GM12872 (cell line): ENCODE measurements at regions not wholly inside any gene's neighbourhood (a gene's known extent, or its start where the extent isn't known, plus 50 kb on each side); places are given as distances from the start of the nearest gene placed in this dataset.

Experiments
- CTCF ChIP-seq: IDR thresholded peaks from 3 replicates; pipeline ENCODE4 v1.5.1; 2011; ENCODE audit warnings: low read depth, mild to moderate bottlenecking, low read length, moderate library complexity; ENCODE audit not compliant: insufficient read depth

- TF ChIP-seq CTCF: no peak
Observed at GRCh38 chr17:36682773-36683172, 81.4 kb downstream of the MRM1 start.

GRCh38 chr17:36683387-36683786 is 82.0 kb downstream of the MRM1 start:
- TF ChIP-seq CTCF: no peak

GRCh38 chr17:36684134-36684533 is 82.8 kb downstream of the MRM1 start:
- TF ChIP-seq CTCF: no peak

- no peak for TF ChIP-seq CTCF
Observed at GRCh38 chr17:36686123-36686669, 84.8 kb downstream of the MRM1 start.

- TF ChIP-seq CTCF: no peak
Observed at GRCh38 chr17:36687736-36688135, 86.4 kb downstream of the MRM1 start.

GRCh38 chr17:36689089-36689667 is 87.8 kb downstream of the MRM1 start:
- no peak for TF ChIP-seq CTCF

GRCh38 chr17:36690190-36690589 is 88.8 kb downstream of the MRM1 start:
- no peak for TF ChIP-seq CTCF
